Activated CD4-positive, alpha-beta memory T cell treated with anti-CD3 and anti-CD28 coated beads for 36 hours (primary cell): ENCODE measurements at regions not wholly inside any gene's neighbourhood (a gene's known extent, or its start where the extent isn't known, plus 50 kb on each side); places are given as distances from the start of the nearest gene placed in this dataset.
"Not testable (repeated sequence)": the region's sequence is repeated elsewhere in the genome, so short reads cannot be mapped to it uniquely, and the experiment has no call there.

Source experiments
- CTCF ChIA-PET: fragments of 350-600 bp; sonication (Branson Sonifier 250); formaldehyde crosslinking; loops from one replicate; lab custom pipeline; 2021; ENCODE audit warnings: antibody characterized with exemption, inconsistent platforms; lab: Charles Lee
- POLR2A ChIA-PET: fragments of 350-600 bp; sonication (Branson Sonifier 250); formaldehyde crosslinking; loops from one replicate; lab custom pipeline; 2021; ENCODE audit warnings: antibody characterized with exemption; lab: Charles Lee
- DNase-seq: peaks from one replicate; pipeline ENCODE4 v3.0.0-alpha.2; 2020
- H3K27ac Mint-ChIP-seq: one replicate; pipeline ENCODE4 v1.8.0; 2021; ENCODE audit warnings: mixed read lengths
- H3K27me3 Mint-ChIP-seq: one replicate; pipeline ENCODE4 v1.8.0; 2021; ENCODE audit warnings: mixed read lengths
- H3K36me3 Mint-ChIP-seq: one replicate; pipeline ENCODE4 v1.8.0; 2021; ENCODE audit warnings: mixed read lengths
- H3K4me1 Mint-ChIP-seq: one replicate; pipeline ENCODE4 v1.8.0; 2021; ENCODE audit warnings: low read depth, mixed read lengths
- H3K4me3 Mint-ChIP-seq: one replicate; pipeline ENCODE4 v1.8.0; 2021; ENCODE audit warnings: mild to moderate bottlenecking, mixed read lengths
- H3K9me3 Mint-ChIP-seq: one replicate; pipeline ENCODE4 v1.8.0; 2021; ENCODE audit warnings: mixed read lengths
- intact Hi-C: fragments of 100-400 bp; cut with micrococcal nuclease; formaldehyde crosslinking; loops from one replicate; pipeline ENCODE4 v1.15.1; 2023

DNA sequence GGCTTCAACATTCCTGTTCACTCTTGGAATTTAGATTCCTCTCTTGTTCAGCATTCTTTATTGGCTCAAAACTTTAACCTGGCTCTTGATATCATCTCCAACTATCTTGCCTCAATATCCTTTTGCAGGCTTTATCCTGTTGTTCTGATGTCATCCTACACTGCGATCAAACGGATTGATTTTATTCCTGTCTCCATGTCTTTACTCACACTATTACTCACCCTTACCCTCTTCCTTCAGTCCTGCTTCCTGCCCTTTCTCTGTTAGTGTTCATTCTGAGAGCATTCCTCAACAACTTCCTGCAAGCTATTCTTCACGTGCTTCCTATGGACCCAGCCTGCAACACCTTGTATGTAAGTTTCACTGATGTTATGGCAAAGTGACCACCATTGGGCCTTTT lies 264.7 kb downstream of the RNF152 start:
- ChIA-PET CTCF (no interaction called here), POLR2A (no interaction called here)
- Mint-ChIP-seq H3K27ac (no peak overlapping the region), H3K36me3 (no peaks in the 10 kb centered on the region), H3K27me3 (peaks cover 5% of the 10 kb centered on the region), H3K9me3 (no peaks in the 10 kb centered on the region), H3K4me3 (no peak overlapping the region), H3K4me1 (no peaks in the 10 kb centered on the region)
- intact Hi-C loops: no loop called here
- DNase-seq: no peak

DNA sequence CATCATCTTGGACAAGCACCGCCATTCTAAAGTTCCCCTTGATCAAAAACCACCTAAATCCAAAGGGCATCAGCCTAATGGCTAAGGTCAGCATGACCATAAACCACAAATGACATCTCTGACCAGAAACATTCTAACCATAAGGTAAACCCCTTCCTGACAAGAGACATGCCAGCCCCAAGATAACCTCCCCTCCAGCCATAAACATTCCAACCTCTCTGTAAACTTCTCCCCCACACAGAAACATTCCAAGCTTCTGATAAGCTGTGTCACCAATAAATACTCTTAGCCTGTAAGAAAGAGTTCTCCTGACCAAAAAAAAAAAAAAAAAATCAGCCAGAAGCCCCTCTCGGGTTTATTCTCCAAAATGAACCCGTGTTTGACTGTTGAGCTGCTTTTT lies 268.2 kb downstream of the RNF152 start:
- H3K4me1 Mint-ChIP-seq, intact Hi-C loops: not testable (repeated sequence)
- CTCF ChIA-PET: interaction anchor here (2.0 kb wide), 1 partner anchor 12 kb away, joined by 7 read pairs; no protein-coding TSS in a partner anchor

DNA sequence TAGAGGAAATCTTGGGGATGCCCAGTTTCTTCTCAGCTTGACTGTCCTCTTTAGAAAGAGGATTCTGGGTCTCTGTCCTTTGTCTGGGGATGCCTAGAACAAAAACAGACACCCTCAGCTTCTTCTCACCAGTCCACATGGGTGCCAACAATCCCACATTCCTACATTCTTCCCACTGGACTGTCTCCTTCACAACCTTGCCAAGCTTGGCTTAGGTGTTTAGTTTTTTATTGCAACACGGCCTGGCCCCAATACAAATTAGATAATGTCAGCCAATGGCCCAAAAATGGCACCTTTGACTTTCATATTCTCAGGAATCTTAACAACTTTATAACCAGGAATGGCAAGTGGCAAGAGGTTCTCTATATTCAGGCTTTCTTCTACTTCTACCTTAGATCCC lies 273.0 kb downstream of the RNF152 start:
- Mint-ChIP-seq H3K4me1 (no peaks in the 10 kb centered on the region), H3K27ac (no peak overlapping the region), H3K4me3 (no peak overlapping the region), H3K36me3 (no peaks in the 10 kb centered on the region), H3K9me3 (no peaks in the 10 kb centered on the region), H3K27me3 (peaks cover 2% of the 10 kb centered on the region)
- intact Hi-C loops: no loop called here
- no peak for DNase-seq
- ChIA-PET POLR2A (no interaction called here), CTCF (no interaction called here)

More for the DNA sequence above, 268.2 kb downstream of the RNF152 start:
- H3K4me3 Mint-ChIP-seq, H3K9me3 Mint-ChIP-seq, H3K36me3 Mint-ChIP-seq, H3K27ac Mint-ChIP-seq, H3K27me3 Mint-ChIP-seq, POLR2A ChIA-PET, DNase-seq: not testable (repeated sequence)

DNA sequence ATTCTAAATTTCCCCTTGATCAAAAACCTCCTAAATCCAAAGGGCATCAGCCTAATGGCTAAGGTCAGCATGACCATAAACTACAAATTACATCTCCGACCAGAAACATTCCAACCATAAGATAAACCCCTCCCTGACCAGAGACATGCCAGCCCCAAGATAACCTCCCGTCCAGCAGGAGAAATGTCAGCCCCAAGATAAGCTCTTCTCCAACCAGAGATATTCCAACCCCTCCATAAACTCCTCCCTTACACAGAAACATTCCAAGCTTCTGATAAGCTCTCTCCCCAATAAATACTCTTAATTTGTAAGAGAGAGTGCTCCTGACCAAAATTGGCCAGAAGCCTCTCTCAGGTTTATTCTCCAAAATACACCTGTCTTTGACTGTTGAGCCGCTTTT lies 274.0 kb downstream of the RNF152 start:
- no peak for DNase-seq
- Mint-ChIP-seq H3K27me3 (peaks cover 2% of the 10 kb centered on the region), H3K4me3 (no peak overlapping the region), H3K4me1 (no peaks in the 10 kb centered on the region), H3K9me3 (no peaks in the 10 kb centered on the region), H3K36me3 (no peaks in the 10 kb centered on the region), H3K27ac (no peak overlapping the region)
- intact Hi-C loops: no loop called here
- CTCF ChIA-PET: no interaction called here
- POLR2A ChIA-PET: no interaction called here

DNA sequence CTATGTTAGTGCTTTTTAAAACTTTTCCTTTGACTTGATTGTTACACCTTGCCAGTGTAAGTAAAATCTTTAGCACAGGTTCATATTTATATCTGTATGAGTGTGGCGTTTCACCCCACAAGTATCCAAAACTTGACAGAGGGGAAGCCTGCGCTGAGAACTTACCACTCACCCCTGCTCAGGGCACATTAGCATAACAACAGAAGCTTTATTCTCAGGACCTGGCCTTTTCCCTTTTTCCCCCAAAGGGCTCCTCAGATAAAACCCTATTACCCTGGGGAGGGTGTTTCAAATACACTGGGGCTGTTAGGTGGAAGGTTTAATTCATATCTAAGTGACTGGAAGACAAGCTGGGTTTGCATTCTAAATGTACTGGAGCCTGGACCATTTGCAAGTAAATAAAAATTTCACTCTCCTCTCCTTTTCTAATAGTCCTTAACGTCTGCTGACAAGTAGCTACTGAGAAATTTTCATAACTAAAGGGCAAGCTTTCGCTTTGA lies 276.6 kb downstream of the RNF152 start:
- H3K27me3 Mint-ChIP-seq: peaks cover 2% of the 10 kb centered on the region
- no peaks in the 10 kb centered on the region for H3K9me3 Mint-ChIP-seq
- no peak overlapping the region for H3K4me3 Mint-ChIP-seq
- ChIA-PET POLR2A (interaction anchor here (0.6 kb wide), 1 partner anchor 403 kb away, joined by 3 read pairs; no protein-coding TSS in a partner anchor), CTCF (no interaction called here)
- no peak for DNase-seq
- intact Hi-C loops: no loop called here
- no peaks in the 10 kb centered on the region for H3K36me3 Mint-ChIP-seq
- H3K27ac Mint-ChIP-seq: no peak overlapping the region
- H3K4me1 Mint-ChIP-seq: no peaks in the 10 kb centered on the region

DNA sequence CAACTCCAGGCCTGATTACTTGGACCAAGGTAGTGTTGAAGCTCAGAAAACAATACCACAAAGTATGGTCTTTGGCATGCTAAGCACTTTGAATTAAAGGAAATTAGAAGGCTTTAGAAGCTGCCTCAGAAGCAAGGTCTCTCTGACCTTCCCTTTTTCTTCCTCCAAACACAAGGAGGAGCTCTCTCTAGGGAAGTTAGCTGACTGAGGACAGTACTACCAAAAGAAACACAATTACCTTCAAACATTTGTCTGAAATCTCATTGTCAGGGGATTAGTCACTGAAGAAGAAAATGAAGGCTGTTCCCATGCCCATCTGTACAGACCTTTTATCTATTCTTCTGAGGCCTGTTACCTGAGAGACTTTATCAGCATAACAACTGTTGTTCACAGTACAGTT lies 279.3 kb downstream of the CDH20 start:
- ChIA-PET POLR2A (no interaction called here), CTCF (interaction anchor here (0.8 to 1.8 kb wide), 2 partner anchors 519 to 637 kb away, joined by 3 to 4 read pairs; no protein-coding TSS in a partner anchor)
- Mint-ChIP-seq H3K27me3 (no peaks in the 10 kb centered on the region), H3K9me3 (no peaks in the 10 kb centered on the region), H3K27ac (no peak overlapping the region), H3K4me3 (no peak overlapping the region), H3K36me3 (no peaks in the 10 kb centered on the region), H3K4me1 (no peaks in the 10 kb centered on the region)
- no peak for DNase-seq
- intact Hi-C loops: no loop called here

DNA sequence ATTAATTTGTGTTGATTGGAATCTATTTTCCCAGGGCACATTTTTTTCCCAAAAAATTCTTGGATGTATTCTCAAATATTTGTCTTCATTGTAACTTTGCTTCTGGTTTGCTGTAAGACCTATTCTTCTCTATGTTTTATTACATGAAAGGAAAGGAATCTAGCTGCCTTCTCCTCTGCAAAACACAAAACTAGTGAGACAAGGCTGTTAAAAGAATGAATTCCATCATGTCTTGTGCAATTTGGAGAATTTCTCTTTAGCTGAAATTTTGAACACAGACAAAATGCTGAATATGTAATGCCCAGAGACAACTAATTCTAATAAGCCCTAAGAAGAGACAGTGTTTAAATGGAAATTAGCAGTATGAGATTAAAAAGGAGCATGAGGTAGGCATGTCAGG lies 275.9 kb downstream of the CDH20 start:
- Mint-ChIP-seq H3K27ac (no peak overlapping the region), H3K9me3 (no peaks in the 10 kb centered on the region), H3K36me3 (no peaks in the 10 kb centered on the region), H3K4me3 (no peak overlapping the region), H3K4me1 (no peaks in the 10 kb centered on the region), H3K27me3 (peaks cover 22% of the 10 kb centered on the region)
- CTCF ChIA-PET: no interaction called here
- DNase-seq: no peak
- POLR2A ChIA-PET: no interaction called here
- intact Hi-C loops: no loop called here

DNA sequence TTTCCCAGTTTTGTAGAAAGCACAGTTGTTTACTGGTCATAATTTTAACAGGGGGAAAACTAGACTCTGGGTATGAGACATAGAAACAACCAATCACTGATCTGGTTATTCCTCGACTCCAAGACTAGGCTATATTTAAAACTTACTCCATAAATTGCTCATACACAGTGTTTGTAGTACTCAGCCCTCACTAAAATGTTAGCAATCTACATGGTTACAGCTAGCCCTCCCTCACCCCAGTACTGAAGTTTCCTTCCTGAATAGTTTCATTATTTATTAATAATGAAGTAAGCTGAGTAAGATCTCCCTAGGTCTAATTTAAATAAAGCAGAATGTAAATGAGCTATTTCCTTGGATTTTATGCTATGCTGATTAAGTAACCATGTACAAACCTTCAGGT lies 275.1 kb downstream of the CDH20 start:
- DNase-seq: no peak
- Mint-ChIP-seq H3K27me3 (peaks cover 26% of the 10 kb centered on the region), H3K36me3 (no peaks in the 10 kb centered on the region), H3K4me3 (no peak overlapping the region), H3K4me1 (no peaks in the 10 kb centered on the region), H3K9me3 (no peaks in the 10 kb centered on the region), H3K27ac (no peak overlapping the region)
- ChIA-PET CTCF (no interaction called here), POLR2A (no interaction called here)
- intact Hi-C loops: no loop called here

DNA sequence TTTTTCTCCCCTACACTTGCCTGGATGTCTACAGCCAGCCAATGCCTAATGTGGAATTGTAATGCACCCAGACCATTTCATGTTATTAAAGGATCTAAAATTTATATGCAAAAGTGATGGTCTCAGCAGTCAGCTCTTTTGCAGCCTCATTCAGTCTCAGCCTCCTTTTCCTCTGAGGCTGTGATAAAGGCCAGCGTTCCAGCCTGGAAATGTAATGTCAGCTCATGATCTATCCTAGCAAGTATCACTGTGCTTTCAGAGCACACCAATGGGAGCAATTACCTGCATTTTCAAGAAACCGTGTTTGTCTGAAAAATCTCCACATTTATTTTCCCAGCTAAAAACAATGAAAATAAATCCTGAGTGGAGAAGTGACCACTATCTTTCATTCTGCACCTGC lies 274.6 kb downstream of the CDH20 start:
- CTCF ChIA-PET: no interaction called here
- H3K4me3 Mint-ChIP-seq: no peak overlapping the region
- H3K9me3 Mint-ChIP-seq: no peaks in the 10 kb centered on the region
- DNase-seq: no peak
- intact Hi-C loops: no loop called here
- no peaks in the 10 kb centered on the region for H3K4me1 Mint-ChIP-seq
- no peak overlapping the region for H3K27ac Mint-ChIP-seq
- H3K36me3 Mint-ChIP-seq: no peaks in the 10 kb centered on the region
- POLR2A ChIA-PET: no interaction called here
- peaks cover 28% of the 10 kb centered on the region for H3K27me3 Mint-ChIP-seq

DNA sequence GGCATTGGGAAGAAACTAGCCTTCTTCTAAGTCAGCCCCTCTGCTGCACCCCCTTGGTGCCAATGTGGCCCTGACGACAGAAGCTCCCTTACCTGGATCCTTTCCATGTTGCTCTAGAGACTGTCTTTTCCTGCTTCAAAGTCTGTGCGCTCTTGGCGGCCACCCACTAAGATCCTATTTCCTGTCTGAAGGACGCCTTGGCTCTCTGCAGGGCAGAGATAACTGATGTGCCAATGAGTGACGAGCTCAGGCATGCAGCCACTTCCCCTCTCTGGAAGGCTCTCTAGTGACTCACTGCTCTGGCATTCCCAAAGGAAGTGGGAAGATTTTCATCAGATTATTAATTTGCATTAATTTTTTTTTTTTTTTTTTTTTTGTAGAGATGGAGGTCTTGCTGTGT lies 273.5 kb downstream of the CDH20 start:
- intact Hi-C loops: no loop called here
- Mint-ChIP-seq H3K4me1 (no peaks in the 10 kb centered on the region), H3K4me3 (no peak overlapping the region), H3K36me3 (no peaks in the 10 kb centered on the region), H3K27ac (no peak overlapping the region), H3K9me3 (no peaks in the 10 kb centered on the region), H3K27me3 (peaks cover 32% of the 10 kb centered on the region)
- CTCF ChIA-PET: interaction anchor here (1.0 kb wide), 1 partner anchor 25 kb away, joined by 3 read pairs; no protein-coding TSS in a partner anchor
- DNase-seq: no peak
- POLR2A ChIA-PET: no interaction called here

DNA sequence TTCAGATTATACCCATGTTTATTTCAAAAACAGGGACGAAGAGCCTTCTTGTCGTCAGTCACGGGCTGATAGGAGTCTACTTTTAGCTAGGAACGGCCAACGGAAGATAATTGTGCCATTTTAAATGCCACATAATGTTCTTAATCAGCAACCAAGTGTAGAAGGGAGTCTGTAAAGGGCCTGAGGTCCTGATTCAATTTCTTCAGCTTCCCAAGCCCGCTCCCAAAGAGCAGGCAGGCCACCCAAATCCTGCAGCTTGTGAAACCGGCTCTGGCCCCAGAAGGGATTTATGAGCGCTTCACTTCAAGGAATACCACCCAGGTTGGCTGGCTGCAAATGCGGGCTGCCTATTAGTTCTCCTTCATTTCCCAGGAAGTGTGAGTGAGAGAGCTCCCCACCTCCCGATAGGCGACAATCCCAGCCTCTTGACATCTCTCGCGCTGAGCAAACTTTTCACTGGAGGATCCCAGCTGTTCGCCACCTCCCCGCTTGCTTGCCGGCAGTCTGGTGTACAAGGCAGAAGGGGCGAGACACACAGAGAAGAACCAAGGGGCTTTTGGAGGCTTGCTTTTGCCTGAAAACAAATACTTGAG lies 272.9 kb downstream of the CDH20 start:
- Mint-ChIP-seq H3K9me3 (no peaks in the 10 kb centered on the region), H3K36me3 (no peaks in the 10 kb centered on the region), H3K27me3 (peaks cover 32% of the 10 kb centered on the region), H3K4me3 (no peak overlapping the region), H3K27ac (no peak overlapping the region), H3K4me1 (no peaks in the 10 kb centered on the region)
- ChIA-PET POLR2A (no interaction called here), CTCF (interaction anchor here (1.0 kb wide), 1 partner anchor 24 kb away, joined by 3 read pairs; no protein-coding TSS in a partner anchor)
- no peak for DNase-seq
- intact Hi-C loops: no loop called here

DNA sequence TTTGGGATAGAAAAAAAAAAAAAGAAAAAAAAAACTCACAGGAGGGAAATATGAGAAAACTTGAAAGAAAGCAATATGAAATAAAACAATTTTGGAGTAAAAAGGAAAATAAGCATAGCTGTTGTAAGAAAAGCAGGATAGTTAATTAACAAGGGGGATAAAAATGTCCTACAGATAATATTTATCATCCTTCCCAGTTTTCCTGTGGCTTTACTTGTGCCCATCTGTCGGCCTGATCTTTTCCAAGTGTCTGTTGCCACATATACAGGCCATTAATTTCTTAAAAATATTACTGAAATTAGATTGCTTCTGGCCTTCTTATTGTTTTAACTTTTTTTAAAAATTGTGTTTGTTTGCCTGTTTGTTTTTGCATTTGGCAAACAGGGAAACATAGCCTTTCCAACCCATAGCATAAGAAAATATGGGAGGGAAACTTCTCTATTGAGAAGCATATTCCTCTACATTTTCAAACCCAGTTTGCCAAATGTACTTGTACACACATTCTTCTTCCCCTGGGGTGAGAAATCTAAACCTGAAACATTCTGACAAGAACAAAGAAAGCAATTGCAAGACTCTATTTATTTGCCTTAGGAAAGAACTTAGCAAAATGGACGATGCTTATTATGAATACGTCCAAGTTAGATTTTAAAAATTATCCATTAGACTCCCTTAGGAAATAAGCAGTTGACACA lies 272.3 kb downstream of the CDH20 start:
- no peak overlapping the region for H3K4me3 Mint-ChIP-seq
- H3K27me3 Mint-ChIP-seq: peaks cover 33% of the 10 kb centered on the region
- ChIA-PET POLR2A (no interaction called here), CTCF (interaction anchor here (1.0 kb wide), 1 partner anchor 23 kb away, joined by 3 read pairs; no protein-coding TSS in a partner anchor)
- no peaks in the 10 kb centered on the region for H3K4me1 Mint-ChIP-seq
- no peaks in the 10 kb centered on the region for H3K9me3 Mint-ChIP-seq
- no peak overlapping the region for H3K27ac Mint-ChIP-seq
- H3K36me3 Mint-ChIP-seq: no peaks in the 10 kb centered on the region
- intact Hi-C loops: no loop called here
- DNase-seq: no peak
